Right lobe of liver (tissue), 6 donors: ENCODE measurements at regions not wholly inside any gene's neighbourhood (a gene's known extent, or its start where the extent isn't known, plus 50 kb on each side); places are given as distances from the start of the nearest gene placed in this dataset.

Experiments
- ATAC-seq, 4 donors: fragments of 200-7000 bp; cut with Tn5 transposase; one replicate each; pipeline ENCODE4 v1.9.1; 2020; ENCODE audit warnings: mild to moderate bottlenecking in 4 of 4, moderate library complexity in 4 of 4
- DNase-seq, 3 donors: peaks; one replicate each; pipeline ENCODE4 v3.0.0-alpha.2; 2020
- H3K27ac ChIP-seq, 3 donors: fragments of 200-600 bp; one replicate each; pipeline ENCODE4 v1.8.0; 2022
- H3K27me3 ChIP-seq, 2 donors: fragments of 200-600 bp; one replicate each; pipeline ENCODE4 v1.8.0; 2022
- H3K36me3 ChIP-seq, 4 donors: fragments of 200-600 bp; sonication (generic) in 1 of 4; one replicate each; pipeline versions ENCODE4 v1.5.1 to v1.8.0; 2017 to 2022; ENCODE audit warnings: control low read depth in 1 of 4
- H3K4me1 ChIP-seq, 4 donors: fragments of 200-600 bp; sonication (generic) in 1 of 4; one replicate each; pipeline versions ENCODE4 v1.5.1 to v1.8.0; 2017 to 2022; ENCODE audit warnings: control low read depth in 1 of 4
- H3K4me3 ChIP-seq, 3 donors: fragments of 200-600 bp; one replicate each; pipeline ENCODE4 v1.8.0; 2022
- H3K9me3 ChIP-seq, 4 donors: fragments of 200-600 bp; sonication (generic) in 1 of 4; one replicate each; pipeline versions ENCODE4 v1.5.1 to v1.8.0; 2017 to 2022; ENCODE audit warnings: control low read depth in 1 of 4
- POLR2A ChIP-seq: fragments of 450-650 bp; IDR thresholded peaks from one replicate; pipeline ENCODE4 v1.6.1; 2017; ENCODE audit warnings: antibody characterized with exemption, mild to moderate bottlenecking
- WGBS: methylation state at CpG from one replicate; pipeline ENCODE4 v1.1.6; 2018; ENCODE audit warnings: low coverage, low lambda C conversion rate; ENCODE audit not compliant: insufficient coverage; ENCODE audit errors: missing lambda C conversion rate; 5-methylcytosine and 5-hydroxymethylcytosine counted together
- intact Hi-C, 2 donors: fragments of 100-400 bp; cut with DNase I; formaldehyde crosslinking; loops; one replicate each; pipeline versions ENCODE4 v1.11.2 to v1.14.1; 2022
- TF ChIP-seq, protein P1 (sequence below), 4 donors: fragments of 200-600 bp in 3 of 4; fragments of 450-650 bp in 1 of 4; IDR thresholded peaks; one replicate each; pipeline versions ENCODE4 v1.5.1 to v1.8.0; 2016 to 2022; ENCODE audit warnings: antibody characterized with exemption in 4 of 4, mild to moderate bottlenecking in 2 of 4
- donor health status: DM: no; HTN: yes; CAD: no.
- donor health status: DM: no; HTN: no; CAD: no.
- donor health status: DM: no; HTN: no; CAD: no.
- donor health status: DM: no; HTN: yes; CAD: no.
- donor health status: DM: no; HTN: yes; CAD: no.

DNA sequence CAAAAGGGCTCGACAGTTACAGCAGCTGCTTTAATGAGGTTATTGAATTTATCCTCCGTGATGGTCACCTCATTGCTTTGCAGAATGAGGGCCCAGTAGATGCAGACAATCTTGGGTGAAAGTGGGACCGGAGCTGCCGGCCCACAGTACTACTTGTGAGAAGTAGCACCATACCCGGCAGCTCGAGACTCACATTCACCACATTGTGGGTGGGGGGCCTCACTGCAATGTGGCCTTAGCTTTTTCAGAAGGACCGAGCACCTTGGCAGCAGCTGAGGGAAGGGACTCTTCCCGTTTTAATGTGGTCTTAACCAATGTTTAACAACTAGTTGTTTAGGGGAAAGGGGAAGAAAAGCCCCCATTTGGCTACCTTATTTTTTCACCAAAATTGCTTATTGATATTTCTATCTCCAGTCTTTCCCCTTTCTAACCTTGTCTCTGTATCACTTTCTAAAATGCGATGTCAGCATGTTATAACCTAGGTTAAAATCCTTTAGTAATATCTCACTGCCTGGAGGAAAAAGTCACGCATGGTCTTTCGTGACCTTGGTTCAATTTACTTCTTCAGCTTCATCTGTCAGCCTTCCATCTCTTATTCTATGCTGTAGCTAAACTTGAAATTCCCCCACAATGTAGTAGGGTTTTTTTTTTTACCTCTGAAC, 87.4 kb upstream of the PHYHIPL start:
- intact Hi-C loops = no loop called here
- 88% methylated on average over 11 of the region's 11 CpGs for WGBS
- no peaks in the 10 kb centered on the region for H3K9me3 ChIP-seq
- H3K27ac ChIP-seq = no peak overlapping the region
- H3K27me3 ChIP-seq = no peaks in the 10 kb centered on the region
- peaks cover 0 to 3% (median 0%) of the 10 kb centered on the region in 4 donors for H3K4me1 ChIP-seq
- no peak for DNase-seq
- H3K4me3 ChIP-seq = no peak overlapping the region
- no peaks in the 10 kb centered on the region for H3K36me3 ChIP-seq
- no peak for TF ChIP-seq POLR2A
- TF ChIP-seq, protein P1, sequence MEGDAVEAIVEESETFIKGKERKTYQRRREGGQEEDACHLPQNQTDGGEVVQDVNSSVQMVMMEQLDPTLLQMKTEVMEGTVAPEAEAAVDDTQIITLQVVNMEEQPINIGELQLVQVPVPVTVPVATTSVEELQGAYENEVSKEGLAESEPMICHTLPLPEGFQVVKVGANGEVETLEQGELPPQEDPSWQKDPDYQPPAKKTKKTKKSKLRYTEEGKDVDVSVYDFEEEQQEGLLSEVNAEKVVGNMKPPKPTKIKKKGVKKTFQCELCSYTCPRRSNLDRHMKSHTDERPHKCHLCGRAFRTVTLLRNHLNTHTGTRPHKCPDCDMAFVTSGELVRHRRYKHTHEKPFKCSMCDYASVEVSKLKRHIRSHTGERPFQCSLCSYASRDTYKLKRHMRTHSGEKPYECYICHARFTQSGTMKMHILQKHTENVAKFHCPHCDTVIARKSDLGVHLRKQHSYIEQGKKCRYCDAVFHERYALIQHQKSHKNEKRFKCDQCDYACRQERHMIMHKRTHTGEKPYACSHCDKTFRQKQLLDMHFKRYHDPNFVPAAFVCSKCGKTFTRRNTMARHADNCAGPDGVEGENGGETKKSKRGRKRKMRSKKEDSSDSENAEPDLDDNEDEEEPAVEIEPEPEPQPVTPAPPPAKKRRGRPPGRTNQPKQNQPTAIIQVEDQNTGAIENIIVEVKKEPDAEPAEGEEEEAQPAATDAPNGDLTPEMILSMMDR (IDR thresholded peaks at IDR 0.05) = no peak
- ATAC-seq = no peak

DNA sequence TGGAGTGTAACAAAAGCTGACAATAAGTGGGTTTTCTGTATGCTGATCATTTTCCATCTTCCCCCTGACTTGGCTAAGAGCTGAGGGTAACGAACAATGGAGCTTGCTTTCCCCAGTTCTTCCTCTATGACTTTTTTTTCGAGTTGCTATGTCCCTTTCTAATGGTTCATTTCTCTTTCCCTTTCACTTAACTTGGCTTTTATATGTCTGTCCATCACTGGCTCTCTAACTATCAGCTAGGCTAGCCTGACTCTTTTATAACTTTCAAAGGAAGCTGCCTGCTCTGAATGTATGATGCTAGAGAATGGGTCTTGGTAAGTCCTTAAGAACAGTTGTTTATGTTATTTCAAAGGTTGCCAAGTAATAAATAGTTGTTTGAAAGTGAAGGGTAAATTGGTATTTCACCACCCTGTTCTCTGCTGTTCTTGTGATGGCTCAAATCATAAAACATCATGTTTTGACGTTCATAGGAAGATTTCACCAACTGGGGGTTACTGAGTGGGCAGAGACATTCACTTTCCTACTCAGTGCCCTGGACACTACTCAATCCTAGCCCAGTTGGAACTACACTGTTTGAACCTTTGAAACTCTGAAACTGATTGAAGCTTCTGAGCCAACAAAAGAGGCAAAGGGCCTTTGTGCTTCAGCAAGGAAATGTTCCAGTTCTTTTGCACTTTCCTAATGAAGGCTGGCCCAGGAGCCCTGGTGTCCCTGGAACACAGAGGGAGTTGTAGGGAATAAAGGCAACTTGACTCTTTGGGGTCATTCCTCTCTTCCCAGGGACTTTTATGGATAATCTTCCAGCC, 85.4 kb upstream of the PHYHIPL start:
- no peaks in the 10 kb centered on the region for H3K27me3 ChIP-seq
- peaks cover 0 to 3% (median 0%) of the 10 kb centered on the region in 4 donors for H3K4me1 ChIP-seq
- DNase-seq = peak in 1 of 3 donors; percentile 46
- no peaks in the 10 kb centered on the region for H3K36me3 ChIP-seq
- 54% methylated on average over 3 of the region's 3 CpGs for WGBS
- no peak overlapping the region for H3K27ac ChIP-seq
- no peak overlapping the region for H3K4me3 ChIP-seq
- intact Hi-C loops = no loop called here
- ATAC-seq = peak in 2 of 4 donors; percentile 20 to 82
- TF ChIP-seq, protein P1 (IDR thresholded peaks at IDR 0.05) = no peak
- no peak for TF ChIP-seq POLR2A
- H3K9me3 ChIP-seq = no peaks in the 10 kb centered on the region

DNA sequence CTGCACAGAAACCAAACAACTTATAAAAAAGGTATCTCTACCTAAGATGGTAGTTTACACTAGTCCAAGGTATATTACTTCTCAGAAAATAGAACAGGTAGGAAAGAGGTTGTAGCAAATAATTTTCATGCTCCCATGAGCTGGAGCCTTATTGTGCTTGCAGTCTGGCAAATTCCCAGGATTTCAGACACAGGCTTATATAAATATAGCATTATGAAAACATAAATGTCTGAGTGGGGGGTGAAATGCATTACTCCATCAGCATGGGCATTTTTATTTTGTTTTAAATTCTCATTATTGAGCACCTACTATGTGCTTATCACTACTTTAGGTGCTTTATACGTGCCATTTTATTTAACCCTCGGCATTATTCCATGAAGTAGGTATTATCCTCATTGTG, 83.0 kb upstream of the PHYHIPL start:
- Histone ChIP-seq H3K27me3 (no peaks in the 10 kb centered on the region), H3K36me3 (no peaks in the 10 kb centered on the region), H3K4me1 (peaks cover 0 to 3% (median 0%) of the 10 kb centered on the region in 4 donors), H3K27ac (no peak overlapping the region), H3K4me3 (no peak overlapping the region), H3K9me3 (no peaks in the 10 kb centered on the region)
- ATAC-seq (no peak), DNase-seq (no peak)
- intact Hi-C loops = no loop called here
- TF ChIP-seq, protein P1 (IDR thresholded peaks at IDR 0.05) = no peak
- no peak for TF ChIP-seq POLR2A
- 94% methylated on average over 2 of the region's 2 CpGs for WGBS

DNA sequence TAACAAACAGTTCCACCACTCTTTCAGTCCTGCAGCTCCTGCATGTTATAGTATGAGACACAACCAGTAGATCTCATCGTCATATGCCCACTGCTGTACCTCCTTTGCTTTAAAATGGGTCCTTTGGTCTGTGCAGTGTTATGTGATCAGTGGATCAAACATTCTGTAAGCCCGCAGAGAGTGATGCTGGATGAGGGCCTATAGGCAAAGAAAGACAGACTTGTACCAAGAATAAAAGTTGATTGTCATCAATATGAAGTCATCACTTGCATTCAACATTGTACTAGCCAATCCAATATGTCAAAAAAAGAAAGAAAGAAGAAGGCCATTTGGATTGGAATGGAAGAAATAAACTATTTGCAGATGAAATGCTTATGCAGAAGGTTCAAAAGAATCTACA, 79.8 kb upstream of the PHYHIPL start:
- ATAC-seq (no peak), DNase-seq (no peak)
- no peaks in the 10 kb centered on the region for H3K4me1 ChIP-seq
- intact Hi-C loops = no loop called here
- H3K9me3 ChIP-seq = no peaks in the 10 kb centered on the region
- no peak overlapping the region for H3K4me3 ChIP-seq
- H3K27ac ChIP-seq = no peak overlapping the region
- WGBS = 100% methylated on average over 2 of the region's 2 CpGs
- no peaks in the 10 kb centered on the region for H3K36me3 ChIP-seq
- TF ChIP-seq, protein P1 (IDR thresholded peaks at IDR 0.05) = no peak
- no peak for TF ChIP-seq POLR2A
- no peaks in the 10 kb centered on the region for H3K27me3 ChIP-seq
